Peyer's patch (tissue), 4 donors: ENCODE measurements at regions not wholly inside any gene's neighbourhood (a gene's known extent, or its start where the extent isn't known, plus 50 kb on each side); places are given as distances from the start of the nearest gene placed in this dataset.

ENCODE experiments used
- DNase-seq, 3 donors: peaks; one replicate each; pipeline ENCODE4 v3.0.0-alpha.2; 2017 to 2019
- H3K27ac ChIP-seq, 4 donors: fragments of 200-600 bp; sonication (generic); one replicate each; pipeline ENCODE4 v1.5.1; 2016 to 2019
- H3K27me3 ChIP-seq, 2 donors: fragments of 200-600 bp; sonication (generic); one replicate each; pipeline ENCODE4 v1.5.1; 2019
- H3K36me3 ChIP-seq, 3 donors: fragments of 200-600 bp; sonication (generic); one replicate each; pipeline ENCODE4 v1.5.1; 2016 to 2019
- H3K4me1 ChIP-seq, 4 donors: fragments of 200-600 bp; sonication (generic); one replicate each; pipeline ENCODE4 v1.5.1; 2016 to 2019
- H3K4me3 ChIP-seq, 4 donors: fragments of 200-600 bp; sonication (generic); 1 replicate in 3 of 4; 2 replicates in 1 of 4; pipeline ENCODE4 v1.5.1; 2016 to 2019; ENCODE audit warnings: mild to moderate bottlenecking in 1 of 4
- H3K9me3 ChIP-seq, 4 donors: fragments of 200-600 bp; sonication (generic); one replicate each; pipeline ENCODE4 v1.5.1; 2016 to 2019; ENCODE audit warnings: mild to moderate bottlenecking in 1 of 4
- POLR2A ChIP-seq, 2 donors: fragments of 450-650 bp; IDR thresholded peaks; one replicate each; pipeline ENCODE4 v1.5.1; 2017; ENCODE audit warnings: antibody characterized with exemption in 2 of 2, mild to moderate bottlenecking in 2 of 2, moderate library complexity in 2 of 2
- TF ChIP-seq, protein P1 (sequence below), 6 experiments: fragments of 450-650 bp in 4 of 6; fragments of 200-600 bp in 2 of 6; sonication (generic) in 1 of 6; IDR thresholded peaks; one replicate each; pipeline ENCODE4 v1.5.1; 2017 to 2019; ENCODE audit warnings: antibody characterized with exemption in 6 of 6, mild to moderate bottlenecking in 3 of 6, moderate library complexity in 1 of 6

DNA sequence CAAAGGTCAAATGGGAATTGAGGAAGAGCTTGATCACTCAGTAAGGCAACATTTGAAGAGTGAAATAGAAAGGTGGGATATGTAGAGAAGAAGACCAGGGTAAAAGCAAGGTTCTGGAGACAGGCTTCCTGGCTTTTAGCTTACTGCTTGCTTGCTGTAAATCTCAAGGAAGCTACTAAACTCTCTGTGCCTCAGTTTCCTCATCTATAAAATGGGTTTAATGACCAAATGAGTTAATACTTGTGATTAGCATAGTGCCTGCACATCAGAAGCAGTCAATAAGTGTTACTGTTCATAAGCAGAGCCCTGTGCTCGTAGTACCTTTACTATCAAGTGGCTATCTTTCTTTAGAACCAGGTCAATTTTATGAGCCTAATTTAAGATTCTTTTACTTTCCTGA, 222.2 kb upstream of the ITGA4 start:
- no peak overlapping the region for H3K4me3 ChIP-seq
- H3K36me3 ChIP-seq: no peaks in the 10 kb centered on the region
- no peaks in the 10 kb centered on the region for H3K4me1 ChIP-seq
- no peaks in the 10 kb centered on the region for H3K9me3 ChIP-seq
- H3K27me3 ChIP-seq: no peaks in the 10 kb centered on the region
- no peak for TF ChIP-seq POLR2A (IDR thresholded peaks at IDR 0.05)
- TF ChIP-seq, protein P1, sequence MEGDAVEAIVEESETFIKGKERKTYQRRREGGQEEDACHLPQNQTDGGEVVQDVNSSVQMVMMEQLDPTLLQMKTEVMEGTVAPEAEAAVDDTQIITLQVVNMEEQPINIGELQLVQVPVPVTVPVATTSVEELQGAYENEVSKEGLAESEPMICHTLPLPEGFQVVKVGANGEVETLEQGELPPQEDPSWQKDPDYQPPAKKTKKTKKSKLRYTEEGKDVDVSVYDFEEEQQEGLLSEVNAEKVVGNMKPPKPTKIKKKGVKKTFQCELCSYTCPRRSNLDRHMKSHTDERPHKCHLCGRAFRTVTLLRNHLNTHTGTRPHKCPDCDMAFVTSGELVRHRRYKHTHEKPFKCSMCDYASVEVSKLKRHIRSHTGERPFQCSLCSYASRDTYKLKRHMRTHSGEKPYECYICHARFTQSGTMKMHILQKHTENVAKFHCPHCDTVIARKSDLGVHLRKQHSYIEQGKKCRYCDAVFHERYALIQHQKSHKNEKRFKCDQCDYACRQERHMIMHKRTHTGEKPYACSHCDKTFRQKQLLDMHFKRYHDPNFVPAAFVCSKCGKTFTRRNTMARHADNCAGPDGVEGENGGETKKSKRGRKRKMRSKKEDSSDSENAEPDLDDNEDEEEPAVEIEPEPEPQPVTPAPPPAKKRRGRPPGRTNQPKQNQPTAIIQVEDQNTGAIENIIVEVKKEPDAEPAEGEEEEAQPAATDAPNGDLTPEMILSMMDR (IDR thresholded peaks at IDR 0.05): no peak
- H3K27ac ChIP-seq: no peak overlapping the region
- no peak for DNase-seq

DNA sequence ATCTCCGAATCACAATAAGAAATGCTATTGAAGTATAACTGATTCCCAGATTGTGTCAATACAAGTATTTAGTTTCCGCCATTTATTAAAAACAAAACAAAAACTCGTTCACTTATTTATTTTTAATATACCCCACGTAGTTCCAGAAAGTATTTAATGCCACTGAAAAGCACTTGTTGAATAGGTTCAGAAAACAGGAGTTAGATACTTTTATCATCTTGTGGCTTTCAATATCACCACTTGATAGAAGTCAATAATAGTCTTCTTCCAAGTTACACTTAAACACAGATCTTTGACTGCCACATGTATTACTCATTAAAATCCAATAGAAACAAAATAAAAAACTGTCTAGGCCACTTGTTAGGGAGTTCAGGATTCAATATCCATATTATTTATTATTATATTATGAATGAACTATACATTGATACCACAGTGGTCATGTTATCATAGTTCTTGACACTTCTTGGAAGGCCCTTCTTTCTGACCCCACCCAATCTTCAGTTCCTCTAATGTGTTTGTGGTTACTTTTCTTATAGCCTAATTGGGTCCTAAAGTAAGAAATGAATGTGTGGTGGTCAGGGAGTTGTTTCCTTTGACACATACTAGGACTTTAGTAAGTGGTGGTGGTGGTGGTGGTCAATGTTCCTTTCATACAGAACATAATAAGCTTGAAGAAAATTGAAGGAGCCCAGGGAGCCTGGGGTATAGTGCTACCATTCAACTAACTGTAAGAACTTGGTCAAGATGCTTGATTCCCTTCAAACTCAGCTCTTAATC, 221.3 kb upstream of the ITGA4 start:
- Histone ChIP-seq H3K4me3 (no peak overlapping the region), H3K27ac (no peak overlapping the region), H3K27me3 (no peaks in the 10 kb centered on the region), H3K4me1 (no peaks in the 10 kb centered on the region), H3K36me3 (no peaks in the 10 kb centered on the region), H3K9me3 (no peaks in the 10 kb centered on the region)
- no peak for TF ChIP-seq POLR2A (IDR thresholded peaks at IDR 0.05)
- TF ChIP-seq, protein P1 (IDR thresholded peaks at IDR 0.05): no peak
- DNase-seq: no peak

DNA sequence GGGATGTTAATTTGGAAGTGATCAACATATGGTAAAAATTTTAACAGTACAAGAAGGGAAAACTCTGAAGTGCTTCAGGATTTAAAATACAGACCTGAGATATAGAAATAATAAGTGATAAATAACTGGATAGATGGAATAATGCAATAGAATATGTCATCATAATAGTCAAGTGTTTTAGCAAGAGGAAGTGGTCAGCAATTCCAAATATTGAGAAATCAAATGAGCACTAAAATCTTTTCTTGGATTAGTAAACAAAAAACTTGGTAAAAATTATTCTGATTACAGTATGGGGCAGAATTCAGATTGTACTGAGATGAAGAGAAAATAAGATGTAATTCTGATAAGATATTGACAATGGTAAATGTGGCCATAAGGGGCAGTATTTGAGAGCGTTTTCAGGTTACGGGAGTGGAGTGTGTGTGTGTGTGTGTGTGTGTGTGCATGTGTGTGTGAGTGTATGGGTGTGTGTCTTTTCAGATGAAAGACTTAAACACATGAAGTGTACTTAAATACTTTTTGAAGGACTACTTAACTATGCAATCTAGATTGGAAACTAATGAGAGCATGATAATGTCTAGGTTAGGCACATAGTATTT, 217.9 kb upstream of the ITGA4 start:
- Histone ChIP-seq H3K36me3 (no peaks in the 10 kb centered on the region), H3K27ac (no peak overlapping the region), H3K4me3 (no peak overlapping the region), H3K4me1 (no peaks in the 10 kb centered on the region), H3K9me3 (no peaks in the 10 kb centered on the region), H3K27me3 (no peaks in the 10 kb centered on the region)
- TF ChIP-seq, protein P1 (IDR thresholded peaks at IDR 0.05): peak in 2 of 6 experiments; percentile 7 to 14
- TF ChIP-seq POLR2A (IDR thresholded peaks at IDR 0.05): no peak
- DNase-seq: no peak

DNA sequence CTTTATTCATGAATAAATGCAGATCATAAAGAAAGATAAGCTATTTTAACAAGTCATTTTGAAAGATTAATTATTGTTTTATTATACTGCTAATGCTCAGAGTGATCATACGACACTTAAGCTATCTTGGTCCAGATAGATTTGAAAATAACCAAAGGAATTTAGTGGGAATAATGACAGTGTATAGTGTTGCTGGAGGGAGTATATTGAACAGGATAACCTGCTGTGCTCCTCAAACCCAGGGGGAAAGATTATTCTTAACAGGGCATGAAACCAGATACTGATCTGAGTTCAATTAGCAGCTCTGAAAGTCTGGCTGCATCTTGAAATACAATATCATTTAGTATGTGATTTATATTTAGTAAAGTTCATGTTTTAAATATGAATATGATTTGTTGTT, 216.3 kb upstream of the ITGA4 start:
- no peak for TF ChIP-seq POLR2A (IDR thresholded peaks at IDR 0.05)
- H3K27ac ChIP-seq: no peak overlapping the region
- H3K4me3 ChIP-seq: no peak overlapping the region
- H3K9me3 ChIP-seq: no peaks in the 10 kb centered on the region
- no peaks in the 10 kb centered on the region for H3K27me3 ChIP-seq
- no peaks in the 10 kb centered on the region for H3K4me1 ChIP-seq
- H3K36me3 ChIP-seq: no peaks in the 10 kb centered on the region
- DNase-seq: no peak

DNA sequence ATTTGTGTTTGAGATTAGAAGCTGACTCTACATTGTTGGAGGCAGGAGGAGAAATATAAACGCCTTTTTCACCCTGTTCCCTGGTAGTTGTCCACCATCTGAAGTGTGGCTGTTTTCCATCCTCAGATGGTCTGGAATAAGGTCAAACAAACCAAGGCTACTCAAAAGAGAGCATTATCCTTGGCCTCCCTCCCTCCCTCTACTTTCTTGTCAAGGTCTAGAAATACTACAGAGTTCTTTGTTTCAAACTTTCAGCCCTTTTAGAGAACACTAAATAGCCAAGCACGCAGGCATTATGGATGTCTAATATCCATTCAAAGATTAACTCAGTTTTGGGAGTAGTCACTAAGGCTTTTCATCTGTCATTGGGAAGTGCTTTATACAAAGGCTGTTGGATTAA, 215.8 kb upstream of the ITGA4 start:
- Histone ChIP-seq H3K9me3 (no peaks in the 10 kb centered on the region), H3K4me3 (no peak overlapping the region), H3K36me3 (no peaks in the 10 kb centered on the region), H3K27ac (no peak overlapping the region), H3K27me3 (no peaks in the 10 kb centered on the region), H3K4me1 (no peaks in the 10 kb centered on the region)
- TF ChIP-seq, protein P1 (IDR thresholded peaks at IDR 0.05): no peak
- TF ChIP-seq POLR2A (IDR thresholded peaks at IDR 0.05): no peak
- DNase-seq: no peak

DNA sequence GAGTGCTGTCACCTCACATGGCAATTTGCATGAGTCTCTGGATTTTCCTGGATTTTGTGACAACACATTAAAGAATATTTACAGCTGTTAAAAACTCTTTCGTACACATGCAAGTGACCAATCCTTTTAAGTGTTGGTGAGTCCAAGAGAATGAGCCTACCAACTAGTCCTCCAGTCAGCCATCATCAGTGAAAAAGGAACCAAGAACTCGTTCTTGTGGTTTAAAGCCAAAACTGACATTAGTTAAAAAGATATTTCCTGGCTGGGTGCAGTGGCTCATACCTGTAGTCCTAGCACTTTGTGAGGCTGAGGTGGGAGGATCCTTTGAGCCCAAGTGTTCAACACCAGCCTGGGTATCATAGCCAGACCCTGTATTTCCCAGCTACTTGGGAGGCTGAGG, 215.4 kb upstream of the ITGA4 start:
- no peaks in the 10 kb centered on the region for H3K36me3 ChIP-seq
- H3K9me3 ChIP-seq: no peaks in the 10 kb centered on the region
- H3K4me1 ChIP-seq: no peaks in the 10 kb centered on the region
- no peaks in the 10 kb centered on the region for H3K27me3 ChIP-seq
- no peak for DNase-seq
- H3K27ac ChIP-seq: no peak overlapping the region
- TF ChIP-seq, protein P1 (IDR thresholded peaks at IDR 0.05): no peak
- no peak for TF ChIP-seq POLR2A (IDR thresholded peaks at IDR 0.05)
- H3K4me3 ChIP-seq: no peak overlapping the region
